ENCODE measurements at regions not wholly inside any gene's neighbourhood (a gene's known extent, or its start where the extent isn't known, plus 50 kb on each side); places are given as distances from the start of the nearest gene placed in this dataset.
A peak's percentile ranks its signal among the peaks of the same experiment; 100 is the strongest.

GRCh38 chr4:63458010-63458409, 951.2 kb downstream of the TECRL start:
- DNase-seq: no peak

DNA sequence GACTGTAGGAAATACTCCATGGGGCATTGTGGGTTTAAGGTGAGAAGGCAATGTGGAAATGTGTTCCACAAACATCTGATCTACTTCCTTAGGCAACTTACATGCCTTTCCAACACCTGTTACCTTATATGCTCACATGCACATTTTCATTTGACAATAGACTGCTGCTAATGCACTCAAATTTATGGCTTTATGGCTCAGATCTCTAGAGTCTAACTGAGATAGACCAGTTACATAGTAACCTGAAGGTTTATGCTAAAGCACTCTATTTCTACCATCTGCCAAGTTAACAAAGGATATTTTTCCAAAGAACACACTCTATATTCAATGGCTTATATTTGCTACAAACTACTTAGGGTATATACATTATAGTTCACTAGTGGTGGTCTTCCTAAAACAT, 969.0 kb downstream of the TECRL start:
- no peak for DNase-seq

DNA sequence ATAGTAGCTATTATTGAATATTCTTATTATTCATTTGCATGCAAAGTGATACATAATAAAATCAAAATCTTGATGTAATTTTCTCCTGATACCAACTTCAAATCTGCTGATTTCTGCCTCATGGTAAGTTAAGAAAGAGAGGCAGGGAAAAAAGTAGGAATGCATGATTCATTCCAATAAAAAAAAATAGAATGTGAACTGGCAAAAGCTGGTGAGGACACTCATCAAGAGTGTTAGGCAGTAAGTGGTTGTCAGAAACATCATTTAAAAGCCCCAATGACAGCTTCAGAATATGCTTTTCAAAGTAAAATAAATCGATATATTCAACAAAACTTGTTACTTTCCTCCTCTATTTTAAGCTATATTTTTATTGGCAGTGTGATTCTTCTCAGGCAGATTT, 979.1 kb downstream of the TECRL start:
- no peak for DNase-seq

GRCh38 chr4:63396269-63396668, 1013.0 kb downstream of the TECRL start:
- DNase-seq: no peak

DNA sequence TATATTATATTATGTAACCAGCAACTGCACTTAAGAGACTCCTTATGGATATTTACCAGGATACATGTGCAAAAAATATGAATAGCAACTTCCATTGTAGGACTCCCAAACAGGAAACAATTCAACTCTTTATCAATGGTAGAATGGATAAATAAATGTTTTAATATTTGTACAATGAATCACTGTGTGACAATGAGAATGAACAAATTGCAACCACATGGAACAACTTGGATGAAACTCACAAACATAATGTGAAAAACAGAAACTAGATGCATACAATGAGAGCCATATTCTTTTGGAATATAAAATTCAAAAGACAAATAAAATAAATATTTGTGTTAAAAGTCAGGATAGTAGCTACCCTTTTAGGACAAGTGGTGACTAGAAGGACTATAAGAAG, 1015.7 kb downstream of the TECRL start:
- DNase-seq: no peak

DNA sequence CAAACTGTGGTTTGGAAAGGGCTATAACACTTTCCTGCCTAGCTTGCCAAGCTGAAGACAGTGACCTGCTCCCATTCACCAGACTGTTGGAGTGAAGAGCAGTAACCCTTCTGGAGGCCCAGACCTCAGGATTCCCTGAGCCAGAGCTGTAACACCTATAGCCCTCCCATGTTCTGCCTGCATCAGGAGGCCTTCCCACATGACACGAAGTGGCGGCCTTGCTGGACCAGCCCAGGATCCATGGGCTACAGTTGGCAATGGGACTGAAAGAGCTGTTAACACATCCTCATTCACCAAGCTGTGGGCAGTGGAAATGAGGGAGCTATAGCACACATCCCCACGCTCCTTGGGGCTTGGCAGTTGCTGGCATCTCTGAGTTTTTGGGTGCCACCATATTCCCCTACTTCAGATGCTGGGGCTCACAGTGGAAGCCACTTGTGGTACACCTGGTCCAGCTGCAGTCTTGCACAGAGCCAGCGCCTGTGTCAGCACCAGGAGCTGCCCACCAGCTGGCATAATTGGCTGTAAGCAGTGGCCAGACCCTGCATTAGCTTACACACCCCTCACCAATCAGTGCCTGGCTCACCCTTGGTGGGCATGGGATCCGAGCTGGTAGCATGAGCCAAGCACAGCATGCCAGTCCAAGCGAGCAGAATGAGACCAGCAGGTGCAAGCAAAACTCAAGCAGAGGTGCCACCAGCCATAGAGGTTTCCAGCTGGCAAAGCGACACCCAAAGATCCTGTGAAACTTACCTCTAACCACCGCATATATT, 1029.3 kb downstream of the TECRL start:
- DNase-seq: no peak

DNA sequence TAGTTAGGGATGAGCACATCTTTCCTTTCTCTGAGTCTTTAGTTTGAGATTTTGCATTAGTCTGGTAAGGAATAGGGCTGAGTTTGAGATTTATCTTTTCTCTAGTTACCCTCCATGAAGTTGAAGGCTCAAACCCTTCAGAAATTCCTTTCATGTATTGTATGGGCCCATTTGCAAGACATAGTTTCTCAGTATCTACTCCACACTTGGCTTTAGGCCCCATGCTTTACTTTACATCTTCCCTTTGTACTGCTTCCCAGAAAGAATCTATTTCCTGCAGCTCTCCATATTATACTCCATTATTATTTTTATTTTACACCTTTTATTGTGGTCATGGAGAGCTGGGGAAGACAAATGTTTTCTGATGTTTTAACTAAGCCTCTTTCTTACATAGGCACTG, 1038.2 kb downstream of the TECRL start:
- DNase-seq: no peak

- no peak for DNase-seq
These were observed 1047.6 kb downstream of the TECRL start for GRCh38 chr4:63361628-63362027.

- no peak for DNase-seq
These were observed 1048.2 kb downstream of the TECRL start for GRCh38 chr4:63361066-63361465.

GRCh38 chr4:63349674-63350025, 1059.6 kb downstream of the TECRL start:
- DNase-seq: no peak

DNA sequence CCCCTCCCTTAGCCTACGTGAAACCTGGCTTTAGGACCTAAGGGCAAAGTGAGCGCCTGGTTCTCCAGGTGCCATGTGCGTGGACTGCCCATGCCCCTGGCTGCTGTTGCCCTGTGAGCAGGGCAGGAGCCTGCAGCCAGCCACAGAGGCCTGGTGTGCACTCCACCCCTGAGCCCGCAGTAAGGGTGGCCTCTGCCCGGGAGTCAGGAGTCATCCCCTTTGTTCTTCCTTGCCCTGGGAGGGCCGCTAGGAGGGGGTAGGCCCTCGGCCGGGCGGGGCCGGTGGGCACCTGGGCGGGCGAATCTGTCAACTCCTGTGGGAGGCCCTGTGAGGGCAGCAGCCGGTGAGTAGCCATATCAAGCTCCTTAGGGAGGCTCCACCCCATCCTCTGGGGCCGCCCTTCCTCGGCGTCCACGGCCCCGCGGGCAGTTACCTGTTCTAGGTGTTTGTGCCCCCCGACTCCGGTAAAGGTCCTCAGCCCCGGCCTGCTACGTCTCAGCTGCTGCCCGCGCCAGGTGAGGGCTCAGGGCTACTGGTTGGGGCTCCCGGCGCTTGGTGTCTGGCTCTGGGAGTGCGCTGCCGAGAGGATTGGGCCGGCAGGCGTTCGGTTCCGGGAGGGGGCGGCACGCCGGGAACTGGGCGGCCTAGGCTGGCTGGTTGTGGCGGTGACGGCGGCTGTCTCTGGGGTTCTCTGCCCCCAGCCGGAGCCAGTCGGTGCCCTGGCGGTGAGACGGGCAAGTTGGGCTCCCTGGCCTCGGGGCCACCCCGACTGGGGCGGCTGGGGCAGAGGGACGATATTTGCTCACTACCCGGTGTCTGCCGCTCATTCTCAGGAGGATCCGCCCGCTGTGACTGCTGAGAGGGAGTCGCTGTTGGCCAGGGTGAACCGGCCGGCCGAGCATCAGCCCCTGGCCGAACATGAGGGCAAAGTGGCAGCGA, 1060.2 kb downstream of the TECRL start:
- no peak for DNase-seq

- no peak for DNase-seq
These were observed 1084.1 kb downstream of the TECRL start for GRCh38 chr4:63325140-63325539.

DNA sequence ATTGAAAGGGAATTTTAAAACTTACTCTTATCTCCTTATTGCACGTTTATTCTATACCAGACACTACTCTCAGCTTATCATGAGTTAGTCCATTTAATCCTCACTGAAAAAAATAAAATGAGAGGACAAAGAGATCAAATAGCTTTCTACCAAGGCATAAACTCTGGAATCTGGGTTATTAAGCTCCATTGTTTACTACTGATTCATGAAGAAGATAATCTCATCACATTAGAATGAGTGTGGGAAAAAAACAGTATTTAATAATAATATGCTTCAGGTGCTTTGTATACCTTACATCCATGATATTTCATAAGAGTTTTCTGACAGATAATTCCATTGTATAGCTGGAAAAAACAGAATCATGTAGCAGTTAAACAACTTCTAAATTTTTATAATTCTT, 1092.6 kb downstream of the TECRL start:
- no peak for DNase-seq

- DNase-seq: no peak
These were observed 1093.6 kb downstream of the TECRL start for GRCh38 chr4:63315651-63316050.

GRCh38 chr4:63308697-63309096, 1100.6 kb downstream of the TECRL start:
- no peak for DNase-seq

GRCh38 chr4:63302792-63303191, 1106.5 kb downstream of the TECRL start:
- no peak for DNase-seq

- DNase-seq: no peak
These were observed 1107.2 kb downstream of the TECRL start for GRCh38 chr4:63302078-63302477.

DNA sequence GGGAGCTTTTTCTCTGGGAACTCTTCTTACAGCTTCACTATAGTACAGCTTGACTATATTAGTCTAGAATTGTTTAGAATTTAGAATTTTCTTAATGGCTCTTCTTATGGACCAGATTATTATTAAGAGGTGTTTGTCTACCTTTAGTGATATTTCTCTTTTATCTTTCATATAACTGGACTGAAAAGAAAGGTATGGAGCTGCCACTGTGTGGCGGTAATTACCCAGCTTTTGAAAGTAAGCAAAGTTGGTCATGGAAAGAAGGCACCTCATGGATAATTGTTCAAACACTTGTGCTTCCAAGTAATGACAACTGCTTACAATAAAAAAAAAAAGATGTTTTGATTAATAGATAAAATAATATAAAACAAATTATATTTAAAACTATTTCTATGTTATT, 1112.5 kb downstream of the TECRL start:
- DNase-seq: peak; percentile 6

DNA sequence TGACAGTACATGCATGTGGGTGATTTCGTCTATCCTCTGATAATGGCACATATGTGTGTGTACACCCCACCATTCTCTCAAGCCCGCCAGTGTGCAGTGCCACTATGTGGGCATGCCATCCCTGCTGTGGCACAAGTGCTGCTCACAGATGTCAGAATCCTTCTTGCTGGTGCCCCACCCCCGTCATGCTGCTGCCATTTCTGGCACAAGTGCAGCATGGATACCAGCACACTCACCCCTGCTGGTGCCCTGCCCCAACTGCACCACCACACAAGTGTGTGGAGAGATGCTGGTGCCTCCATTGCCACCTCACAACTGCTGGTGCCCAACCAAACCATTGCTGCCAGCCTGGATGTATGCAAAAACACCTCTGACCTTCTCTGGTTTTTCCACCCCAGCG, 1133.8 kb downstream of the TECRL start:
- DNase-seq: no peak

DNA sequence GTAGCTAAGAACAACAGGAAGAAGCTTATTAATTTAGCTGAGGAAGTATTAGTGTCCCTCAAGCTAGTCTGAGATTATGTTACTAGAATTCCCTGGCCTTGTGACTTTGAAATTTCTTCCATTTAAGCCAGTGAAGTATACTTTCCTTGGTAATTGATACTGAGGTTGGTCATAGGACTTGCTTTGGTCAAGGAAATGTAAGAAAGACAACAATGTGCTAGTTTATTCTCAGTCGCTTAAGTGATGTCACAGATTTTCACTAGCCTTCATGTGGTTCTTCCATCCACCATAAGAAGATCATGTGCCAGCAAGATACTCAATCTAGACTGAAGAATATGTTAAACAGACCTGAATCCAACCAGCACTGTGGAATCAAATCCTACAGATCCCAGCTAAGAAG, 1140.1 kb downstream of the TECRL start:
- DNase-seq: no peak

GRCh38 chr4:63233671-63234070, 1175.6 kb downstream of the TECRL start:
- DNase-seq: no peak

DNA sequence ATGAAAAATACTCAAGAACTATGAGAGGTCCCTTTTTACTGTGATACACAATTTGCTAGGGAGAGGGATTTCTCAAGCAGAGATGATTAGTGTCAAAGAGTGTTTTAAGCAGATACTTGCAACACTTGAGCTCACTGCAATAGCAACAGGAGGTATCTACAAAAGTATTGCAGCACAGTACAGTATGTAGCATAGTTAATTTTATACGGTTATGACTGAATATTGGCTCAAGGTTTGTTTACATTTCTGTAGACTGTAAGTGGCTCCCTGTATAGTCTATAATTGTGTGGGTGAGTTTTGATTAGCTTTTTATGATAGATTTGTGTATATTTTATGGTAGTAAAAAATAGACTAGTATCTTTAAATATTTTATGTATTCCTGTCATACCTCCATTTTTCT, 1177.2 kb downstream of the TECRL start:
- no peak for DNase-seq

DNA sequence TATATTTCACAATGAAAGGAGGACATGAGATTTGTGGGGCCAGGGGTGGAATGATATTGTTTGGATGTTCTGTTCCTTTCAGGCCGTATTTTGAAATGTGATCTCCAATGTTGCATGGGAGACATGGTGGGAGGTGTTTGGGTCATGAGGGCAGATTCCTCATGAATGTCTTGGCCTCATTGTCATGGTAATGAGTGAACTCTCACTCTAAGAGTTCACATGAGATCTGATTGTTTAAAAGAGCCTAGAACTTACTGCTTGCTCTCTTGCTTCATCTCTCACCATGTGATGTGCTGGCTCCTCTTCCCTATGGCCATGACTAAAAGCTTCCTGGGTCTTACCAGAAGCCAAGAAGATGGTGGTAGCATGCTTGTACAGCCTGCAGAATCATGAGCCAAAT, 1183.0 kb downstream of the TECRL start:
- no peak for DNase-seq

GRCh38 chr4:63222466-63222865, 1186.8 kb downstream of the TECRL start:
- DNase-seq: no peak
